Tibial artery (tissue), 4 donors: ENCODE measurements at regions not wholly inside any gene's neighbourhood (a gene's known extent, or its start where the extent isn't known, plus 50 kb on each side); places are given as distances from the start of the nearest gene placed in this dataset.

Source experiments
- DNase-seq, 2 donors: peaks; one replicate each; pipeline ENCODE4 v3.0.0-alpha.2; 2019
- H3K27ac ChIP-seq, 2 donors: fragments of 200-600 bp; sonication (generic) in 1 of 2; 1 replicate in 1 of 2; 2 replicates in 1 of 2; pipeline ENCODE4 v1.5.1; 2018 to 2019; ENCODE audit warnings: mild to moderate bottlenecking in 1 of 2
- H3K27me3 ChIP-seq, 2 donors: fragments of 200-600 bp; sonication (generic) in 1 of 2; one replicate each; pipeline versions ENCODE4 v1.5.1 to v1.6.0; 2016 to 2019
- H3K36me3 ChIP-seq, 3 donors: fragments of 200-600 bp; sonication (generic) in 2 of 3; one replicate each; pipeline ENCODE4 v1.5.1; 2016 to 2019; ENCODE audit warnings: mild to moderate bottlenecking in 2 of 3
- H3K4me1 ChIP-seq, 4 donors: fragments of 200-600 bp; sonication (generic) in 2 of 4; 1 replicate in 3 of 4; 2 replicates in 1 of 4; pipeline ENCODE4 v1.5.1; 2016 to 2019
- H3K4me3 ChIP-seq, 2 donors: fragments of 200-600 bp; sonication (generic) in 1 of 2; 1 replicate in 1 of 2; 2 replicates in 1 of 2; pipeline ENCODE4 v1.5.1; 2018 to 2019; ENCODE audit warnings: mild to moderate bottlenecking in 2 of 2
- H3K9me3 ChIP-seq, 3 donors: fragments of 200-600 bp; sonication (generic) in 1 of 3; one replicate each; pipeline ENCODE4 v1.5.1; 2016 to 2019
- intact Hi-C: fragments of 100-400 bp; cut with DNase I; formaldehyde crosslinking; loops from one replicate; pipeline ENCODE4 v1.15.0; 2023; ENCODE audit warnings: low total_unique reads
- TF ChIP-seq, protein P1 (sequence below), 2 experiments: fragments of 200-600 bp in 1 of 2; fragments of 450-650 bp in 1 of 2; IDR thresholded peaks; one replicate each; pipeline ENCODE4 v1.5.1; 2017 to 2019; ENCODE audit warnings: antibody characterized with exemption in 2 of 2, mild to moderate bottlenecking in 1 of 2, moderate library complexity in 1 of 2

GRCh38 chr9:28696960-28697359 is 1123.7 kb upstream of the C9orf72 start:
- DNase-seq: no peak
- intact Hi-C loops: no loop called here

GRCh38 chr9:28699632-28700031 is 1126.4 kb upstream of the C9orf72 start:
- Histone ChIP-seq H3K9me3 (peaks cover 0 to 13% (median 6%) of the 10 kb centered on the region in 3 donors), H3K27ac (no peak overlapping the region), H3K27me3 (no peaks in the 10 kb centered on the region), H3K4me1 (no peaks in the 10 kb centered on the region), H3K36me3 (no peaks in the 10 kb centered on the region), H3K4me3 (no peak overlapping the region)
- intact Hi-C loops: no loop called here
- DNase-seq: no peak
- TF ChIP-seq, protein P1, sequence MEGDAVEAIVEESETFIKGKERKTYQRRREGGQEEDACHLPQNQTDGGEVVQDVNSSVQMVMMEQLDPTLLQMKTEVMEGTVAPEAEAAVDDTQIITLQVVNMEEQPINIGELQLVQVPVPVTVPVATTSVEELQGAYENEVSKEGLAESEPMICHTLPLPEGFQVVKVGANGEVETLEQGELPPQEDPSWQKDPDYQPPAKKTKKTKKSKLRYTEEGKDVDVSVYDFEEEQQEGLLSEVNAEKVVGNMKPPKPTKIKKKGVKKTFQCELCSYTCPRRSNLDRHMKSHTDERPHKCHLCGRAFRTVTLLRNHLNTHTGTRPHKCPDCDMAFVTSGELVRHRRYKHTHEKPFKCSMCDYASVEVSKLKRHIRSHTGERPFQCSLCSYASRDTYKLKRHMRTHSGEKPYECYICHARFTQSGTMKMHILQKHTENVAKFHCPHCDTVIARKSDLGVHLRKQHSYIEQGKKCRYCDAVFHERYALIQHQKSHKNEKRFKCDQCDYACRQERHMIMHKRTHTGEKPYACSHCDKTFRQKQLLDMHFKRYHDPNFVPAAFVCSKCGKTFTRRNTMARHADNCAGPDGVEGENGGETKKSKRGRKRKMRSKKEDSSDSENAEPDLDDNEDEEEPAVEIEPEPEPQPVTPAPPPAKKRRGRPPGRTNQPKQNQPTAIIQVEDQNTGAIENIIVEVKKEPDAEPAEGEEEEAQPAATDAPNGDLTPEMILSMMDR (IDR thresholded peaks at IDR 0.05): no peak

More at GRCh38 chr9:28696960-28697359, 1123.7 kb upstream of the C9orf72 start:
- TF ChIP-seq, protein P1 (IDR thresholded peaks at IDR 0.05): no peak
- Histone ChIP-seq H3K4me1 (no peaks in the 10 kb centered on the region), H3K4me3 (no peak overlapping the region), H3K36me3 (no peaks in the 10 kb centered on the region), H3K9me3 (peaks cover 0 to 13% (median 6%) of the 10 kb centered on the region in 3 donors), H3K27me3 (no peaks in the 10 kb centered on the region), H3K27ac (no peak overlapping the region)

DNA sequence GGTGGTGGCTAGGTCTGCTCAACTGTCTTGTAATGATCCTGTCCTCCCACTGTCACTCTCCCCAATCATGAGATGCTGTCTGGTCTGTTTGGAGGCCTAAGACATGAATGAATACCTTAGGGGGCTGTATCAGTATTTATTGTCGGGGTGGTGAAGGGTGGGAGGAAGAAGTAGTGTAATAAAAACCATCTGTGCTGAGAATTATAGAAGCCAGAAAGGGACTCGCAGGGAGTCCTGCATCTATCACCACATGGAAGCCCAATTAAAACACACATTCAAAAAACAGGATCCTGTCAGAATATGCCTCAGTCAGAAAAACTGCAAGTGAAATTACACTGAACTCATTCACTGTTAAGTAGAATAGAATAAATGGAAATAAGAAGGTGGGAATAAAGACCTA is 1134.3 kb upstream of the C9orf72 start:
- no peak for DNase-seq
- H3K9me3 ChIP-seq: no peaks in the 10 kb centered on the region

GRCh38 chr9:28714188-28714587 is 1140.9 kb upstream of the C9orf72 start:
- no peak for DNase-seq
- TF ChIP-seq, protein P1 (IDR thresholded peaks at IDR 0.05): no peak
- intact Hi-C loops: no loop called here

More for the DNA sequence above, 1134.3 kb upstream of the C9orf72 start:
- Histone ChIP-seq H3K27ac (no peak overlapping the region), H3K4me3 (no peak overlapping the region), H3K4me1 (no peaks in the 10 kb centered on the region), H3K36me3 (no peaks in the 10 kb centered on the region), H3K27me3 (no peaks in the 10 kb centered on the region)
- TF ChIP-seq, protein P1 (IDR thresholded peaks at IDR 0.05): no peak
- intact Hi-C loops: no loop called here

GRCh38 chr9:28718226-28718625 is 1144.9 kb upstream of the C9orf72 start:
- no peaks in the 10 kb centered on the region for H3K27me3 ChIP-seq
- no peak overlapping the region for H3K27ac ChIP-seq
- TF ChIP-seq, protein P1 (IDR thresholded peaks at IDR 0.05): no peak
- H3K4me3 ChIP-seq: no peak overlapping the region
- no peaks in the 10 kb centered on the region for H3K36me3 ChIP-seq
- no peaks in the 10 kb centered on the region for H3K4me1 ChIP-seq
- DNase-seq: no peak
- intact Hi-C loops: no loop called here
- no peaks in the 10 kb centered on the region for H3K9me3 ChIP-seq

More at GRCh38 chr9:28714188-28714587, 1140.9 kb upstream of the C9orf72 start:
- no peak overlapping the region for H3K27ac ChIP-seq
- H3K4me3 ChIP-seq: no peak overlapping the region
- no peaks in the 10 kb centered on the region for H3K4me1 ChIP-seq
- no peaks in the 10 kb centered on the region for H3K9me3 ChIP-seq
- H3K36me3 ChIP-seq: no peaks in the 10 kb centered on the region
- no peaks in the 10 kb centered on the region for H3K27me3 ChIP-seq

DNA sequence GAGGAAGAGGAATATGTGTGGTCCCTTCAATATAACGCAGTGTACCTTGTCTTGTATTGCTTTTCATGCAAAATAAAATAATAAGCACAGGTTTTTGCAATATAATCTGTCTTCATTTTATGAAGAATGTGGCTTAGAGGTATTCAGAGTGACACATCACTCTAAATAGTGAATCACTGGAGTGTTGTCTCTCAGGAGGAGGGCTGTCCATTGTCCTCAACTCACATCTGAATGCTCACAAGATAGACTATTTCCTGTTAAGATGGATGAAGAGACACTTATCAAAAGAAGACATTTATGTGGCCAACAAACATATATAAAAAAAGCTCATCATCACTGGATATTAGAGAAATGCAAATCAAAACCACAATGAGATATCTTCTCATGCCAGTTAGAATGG is 1147.5 kb upstream of the C9orf72 start:
- Histone ChIP-seq H3K27ac (no peak overlapping the region), H3K9me3 (no peaks in the 10 kb centered on the region), H3K4me1 (no peaks in the 10 kb centered on the region), H3K36me3 (no peaks in the 10 kb centered on the region), H3K27me3 (no peaks in the 10 kb centered on the region), H3K4me3 (no peak overlapping the region)
- intact Hi-C loops: no loop called here
- TF ChIP-seq, protein P1 (IDR thresholded peaks at IDR 0.05): no peak
- DNase-seq: no peak
